ENCODE measurements at regions not wholly inside any gene's neighbourhood (a gene's known extent, or its start where the extent isn't known, plus 50 kb on each side); places are given as distances from the start of the nearest gene placed in this dataset.

DNA sequence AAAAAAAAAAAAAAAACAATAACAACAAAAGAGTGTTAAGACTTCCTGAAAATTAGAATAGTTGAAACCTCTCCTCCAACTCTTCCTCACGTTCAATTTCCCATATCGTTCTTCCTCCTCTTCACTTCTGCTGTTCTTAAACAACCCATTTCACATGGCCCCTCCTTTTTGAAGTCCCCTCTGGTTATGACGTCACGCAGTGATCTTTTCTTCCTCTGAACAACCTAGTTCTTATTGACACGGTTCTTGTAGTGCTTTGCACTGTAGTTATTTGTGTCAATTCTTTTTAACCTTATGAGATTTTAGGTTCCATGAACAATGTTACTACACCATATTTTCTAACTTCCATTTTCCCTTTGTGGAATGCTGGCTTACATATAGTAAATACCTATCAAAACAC lies 69.5 kb upstream of the RGPD4 start:
- Histone ChIP-seq H3K36me3 (ENCODE audit: control insufficient read depth in 4 of 4, insufficient read depth in 4 of 4, low read length in 4 of 4) (no peaks in the 10 kb centered on the region), H3K4me3 (no peak overlapping the region), H3K27ac (ENCODE audit: low read depth in 1 of 2, low read length in 1 of 2) (no peak overlapping the region), H3K9ac (ENCODE audit: insufficient read depth in 1 of 2, low read length in 2 of 2) (no peak overlapping the region), H3K4me1 (ENCODE audit: control insufficient read depth in 5 of 5, insufficient read depth in 5 of 5, low read length in 5 of 5) (no peaks in the 10 kb centered on the region), H3K9me3 (ENCODE audit: control insufficient read depth in 4 of 4, insufficient read depth in 3 of 4, low read length in 3 of 4) (no peaks in the 10 kb centered on the region), H3K27me3 (ENCODE audit: control insufficient read depth in 3 of 3, insufficient read depth in 3 of 3, low read length in 2 of 3) (no peaks in the 10 kb centered on the region)
- DNase-seq (no peak), ATAC-seq (ENCODE audit: insufficient read depth, low FRiP score) (no peak)
- WGBS, 2 donors, result 83 to 87% methylated on average over 5 of the region's 5 CpGs
- TF ChIP-seq, protein P1, sequence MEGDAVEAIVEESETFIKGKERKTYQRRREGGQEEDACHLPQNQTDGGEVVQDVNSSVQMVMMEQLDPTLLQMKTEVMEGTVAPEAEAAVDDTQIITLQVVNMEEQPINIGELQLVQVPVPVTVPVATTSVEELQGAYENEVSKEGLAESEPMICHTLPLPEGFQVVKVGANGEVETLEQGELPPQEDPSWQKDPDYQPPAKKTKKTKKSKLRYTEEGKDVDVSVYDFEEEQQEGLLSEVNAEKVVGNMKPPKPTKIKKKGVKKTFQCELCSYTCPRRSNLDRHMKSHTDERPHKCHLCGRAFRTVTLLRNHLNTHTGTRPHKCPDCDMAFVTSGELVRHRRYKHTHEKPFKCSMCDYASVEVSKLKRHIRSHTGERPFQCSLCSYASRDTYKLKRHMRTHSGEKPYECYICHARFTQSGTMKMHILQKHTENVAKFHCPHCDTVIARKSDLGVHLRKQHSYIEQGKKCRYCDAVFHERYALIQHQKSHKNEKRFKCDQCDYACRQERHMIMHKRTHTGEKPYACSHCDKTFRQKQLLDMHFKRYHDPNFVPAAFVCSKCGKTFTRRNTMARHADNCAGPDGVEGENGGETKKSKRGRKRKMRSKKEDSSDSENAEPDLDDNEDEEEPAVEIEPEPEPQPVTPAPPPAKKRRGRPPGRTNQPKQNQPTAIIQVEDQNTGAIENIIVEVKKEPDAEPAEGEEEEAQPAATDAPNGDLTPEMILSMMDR (IDR thresholded peaks at IDR 0.05; ENCODE audit: control extremely low read depth, extremely low read depth), result no peak

- H3K4me3 ChIP-seq, result no peak overlapping the region
- H3K27ac ChIP-seq (ENCODE audit: low read depth in 1 of 2, low read length in 1 of 2), result no peak overlapping the region
- H3K27me3 ChIP-seq (ENCODE audit: control insufficient read depth in 3 of 3, insufficient read depth in 3 of 3, low read length in 2 of 3), result no peaks in the 10 kb centered on the region
- DNase-seq (no peak), ATAC-seq (ENCODE audit: insufficient read depth, low FRiP score) (no peak)
- H3K36me3 ChIP-seq (ENCODE audit: control insufficient read depth in 4 of 4, insufficient read depth in 4 of 4, low read length in 4 of 4), result no peaks in the 10 kb centered on the region
- TF ChIP-seq, protein P1 (IDR thresholded peaks at IDR 0.05; ENCODE audit: control extremely low read depth, extremely low read depth), result no peak
- H3K9ac ChIP-seq (ENCODE audit: insufficient read depth in 1 of 2, low read length in 2 of 2), result no peak overlapping the region
- WGBS, 2 donors, result 86 to 88% methylated on average over 5 of the region's 5 CpGs
- H3K4me1 ChIP-seq (ENCODE audit: control insufficient read depth in 5 of 5, insufficient read depth in 5 of 5, low read length in 5 of 5), result no peaks in the 10 kb centered on the region
- H3K9me3 ChIP-seq (ENCODE audit: control insufficient read depth in 4 of 4, insufficient read depth in 3 of 4, low read length in 3 of 4), result peaks cover 0 to 3% (median 0%) of the 10 kb centered on the region in 4 donors
Observed at GRCh38 chr2:107760620-107761364, 65.9 kb upstream of the RGPD4 start.

- H3K4me3 ChIP-seq, result no peak overlapping the region
- no peak for ATAC-seq (ENCODE audit: insufficient read depth, low FRiP score)
- no peak overlapping the region for H3K27ac ChIP-seq (ENCODE audit: low read depth in 1 of 2, low read length in 1 of 2)
- WGBS, 2 donors, result 71 to 82% methylated on average over 5 of the region's 5 CpGs
- no peaks in the 10 kb centered on the region for H3K36me3 ChIP-seq (ENCODE audit: control insufficient read depth in 4 of 4, insufficient read depth in 4 of 4, low read length in 4 of 4)
- H3K9ac ChIP-seq (ENCODE audit: insufficient read depth in 1 of 2, low read length in 2 of 2), result no peak overlapping the region
- H3K9me3 ChIP-seq (ENCODE audit: control insufficient read depth in 4 of 4, insufficient read depth in 3 of 4, low read length in 3 of 4), result no peaks in the 10 kb centered on the region
- TF ChIP-seq, protein P1 (IDR thresholded peaks at IDR 0.05; ENCODE audit: control extremely low read depth, extremely low read depth), result no peak
- H3K4me1 ChIP-seq (ENCODE audit: control insufficient read depth in 5 of 5, insufficient read depth in 5 of 5, low read length in 5 of 5), result no peaks in the 10 kb centered on the region
- no peaks in the 10 kb centered on the region for H3K27me3 ChIP-seq (ENCODE audit: control insufficient read depth in 3 of 3, insufficient read depth in 3 of 3, low read length in 2 of 3)
- no peak for DNase-seq
Observed at GRCh38 chr2:107772353-107772752, 54.3 kb upstream of the RGPD4 start.

GRCh38 chr2:107775211-107775610 lies 51.5 kb upstream of the RGPD4 start:
- Histone ChIP-seq H3K27me3 (ENCODE audit: control insufficient read depth in 3 of 3, insufficient read depth in 3 of 3, low read length in 2 of 3) (no peaks in the 10 kb centered on the region), H3K27ac (ENCODE audit: low read depth in 1 of 2, low read length in 1 of 2) (no peak overlapping the region), H3K36me3 (ENCODE audit: control insufficient read depth in 4 of 4, insufficient read depth in 4 of 4, low read length in 4 of 4) (no peaks in the 10 kb centered on the region), H3K9me3 (ENCODE audit: control insufficient read depth in 4 of 4, insufficient read depth in 3 of 4, low read length in 3 of 4) (no peaks in the 10 kb centered on the region), H3K9ac (ENCODE audit: insufficient read depth in 1 of 2, low read length in 2 of 2) (no peak overlapping the region), H3K4me1 (ENCODE audit: control insufficient read depth in 5 of 5, insufficient read depth in 5 of 5, low read length in 5 of 5) (no peaks in the 10 kb centered on the region), H3K4me3 (no peak overlapping the region)
- WGBS, 2 donors, result 78 to 84% methylated on average over 5 of the region's 5 CpGs
- ATAC-seq (ENCODE audit: insufficient read depth, low FRiP score), result no peak
- no peak for DNase-seq
- TF ChIP-seq, protein P1 (IDR thresholded peaks at IDR 0.05; ENCODE audit: control extremely low read depth, extremely low read depth), result no peak
